WTC11 (cell line): ENCODE measurements at regions not wholly inside any gene's neighbourhood (a gene's known extent, or its start where the extent isn't known, plus 50 kb on each side); places are given as distances from the start of the nearest gene placed in this dataset.

Experiments
- CTCF ChIP-seq: fragments of 200-600 bp; IDR thresholded peaks from 2 replicates; pipeline ENCODE4 v1.8.0; 2022; ENCODE audit warnings: antibody characterized with exemption
- ELF4 ChIP-seq: sonication (generic); formaldehyde crosslinking; IDR thresholded peaks from 2 replicates; pipeline ENCODE4 v1.8.1; 2022; ENCODE audit warnings: low read depth, mild to moderate bottlenecking, moderate library complexity, missing genetic modification reagents
- ESRRA ChIP-seq: sonication (generic); formaldehyde crosslinking; IDR thresholded peaks from 2 replicates; pipeline ENCODE4 v1.8.1; 2022; ENCODE audit warnings: mild to moderate bottlenecking, missing genetic modification reagents, borderline replicate concordance
- GABPB1 ChIP-seq: sonication (generic); formaldehyde crosslinking; IDR thresholded peaks from 2 replicates; pipeline ENCODE4 v1.8.1; 2023; ENCODE audit warnings: mild to moderate bottlenecking, missing genetic modification reagents
- KAT7 ChIP-seq: sonication (generic); formaldehyde crosslinking; IDR thresholded peaks from 2 replicates; pipeline ENCODE4 v1.8.1; 2023; ENCODE audit warnings: missing genetic modification reagents, mild to moderate bottlenecking, borderline replicate concordance
- USF2 ChIP-seq: sonication (generic); formaldehyde crosslinking; IDR thresholded peaks from 2 replicates; pipeline ENCODE4 v1.8.1; 2023; ENCODE audit warnings: mild to moderate bottlenecking, missing genetic modification reagents, moderate library complexity
- TF ChIP-seq, protein P1 (sequence below): sonication (generic); formaldehyde crosslinking; IDR thresholded peaks from 2 replicates; pipeline ENCODE4 v1.8.1; 2022; ENCODE audit warnings: low read depth, missing genetic modification reagents, borderline replicate concordance

DNA sequence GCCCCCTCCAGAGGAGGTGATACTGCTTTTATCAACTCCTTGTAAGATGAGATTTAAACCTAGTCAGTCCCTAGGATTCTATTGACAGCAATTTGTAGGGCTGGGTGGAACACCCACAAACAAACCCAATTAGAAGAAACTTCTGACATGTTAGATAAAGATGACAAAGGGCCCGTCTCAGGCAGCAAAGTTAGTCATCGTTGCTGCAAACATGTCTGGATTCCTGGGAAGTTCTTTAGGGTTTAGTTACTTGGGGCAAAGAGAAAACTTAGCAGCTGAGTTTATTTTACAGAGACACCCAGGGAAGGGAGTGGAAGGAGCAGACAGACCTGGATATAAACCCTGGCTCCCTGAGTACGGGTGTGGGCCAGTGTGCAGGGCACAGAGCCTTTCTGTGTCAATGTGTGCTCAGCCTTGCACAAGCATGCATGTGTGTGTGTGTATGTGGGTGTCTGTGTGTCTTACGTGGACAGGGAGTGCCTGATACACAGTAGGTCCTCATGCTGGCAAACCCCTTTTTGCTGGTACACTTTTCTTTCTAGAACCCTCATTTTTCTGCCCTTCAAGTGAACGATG, 130.0 kb upstream of the STX18 start:
- TF ChIP-seq ELF4 (no peak), USF2 (CRISPR knock-in tag) (no peak), CTCF (no peak), GABPB1 (CRISPR knock-in tag) (no peak), ESRRA (CRISPR knock-in tag) (no peak), KAT7 (CRISPR knock-in tag) (no peak)
- TF ChIP-seq, protein P1, sequence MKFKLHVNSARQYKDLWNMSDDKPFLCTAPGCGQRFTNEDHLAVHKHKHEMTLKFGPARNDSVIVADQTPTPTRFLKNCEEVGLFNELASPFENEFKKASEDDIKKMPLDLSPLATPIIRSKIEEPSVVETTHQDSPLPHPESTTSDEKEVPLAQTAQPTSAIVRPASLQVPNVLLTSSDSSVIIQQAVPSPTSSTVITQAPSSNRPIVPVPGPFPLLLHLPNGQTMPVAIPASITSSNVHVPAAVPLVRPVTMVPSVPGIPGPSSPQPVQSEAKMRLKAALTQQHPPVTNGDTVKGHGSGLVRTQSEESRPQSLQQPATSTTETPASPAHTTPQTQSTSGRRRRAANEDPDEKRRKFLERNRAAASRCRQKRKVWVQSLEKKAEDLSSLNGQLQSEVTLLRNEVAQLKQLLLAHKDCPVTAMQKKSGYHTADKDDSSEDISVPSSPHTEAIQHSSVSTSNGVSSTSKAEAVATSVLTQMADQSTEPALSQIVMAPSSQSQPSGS (CRISPR knock-in tag), result no peak
